GM12891 (cell line): ENCODE measurements at regions not wholly inside any gene's neighbourhood (a gene's known extent, or its start where the extent isn't known, plus 50 kb on each side); places are given as distances from the start of the nearest gene placed in this dataset.

Experiments used
- POLR2A ChIP-seq: IDR thresholded peaks from 2 replicates; pipeline ENCODE4 v1.6.1; 2011; ENCODE audit warnings: low read depth, low read length, control low read depth
- POLR2AphosphoS5 ChIP-seq: IDR thresholded peaks from 2 replicates; pipeline ENCODE4 v1.6.1; 2011; ENCODE audit warnings: low read depth, low read length, control low read depth
- SPI1 ChIP-seq: IDR thresholded peaks from 2 replicates; pipeline ENCODE4 v1.6.1; 2011; ENCODE audit warnings: low read depth, low read length, control low read depth
- TAF1 ChIP-seq: IDR thresholded peaks from 2 replicates; pipeline ENCODE4 v1.6.1; 2011; ENCODE audit warnings: low read depth, low read length, control low read depth

GRCh38 chr6:106750946-106751345, 121.6 kb downstream of the QRSL1 start:
- TF ChIP-seq SPI1 (no peak), POLR2A (no peak), POLR2AphosphoS5 (no peak), TAF1 (no peak)
